GM18858 (cell line): ENCODE measurements at regions not wholly inside any gene's neighbourhood (a gene's known extent, or its start where the extent isn't known, plus 50 kb on each side); places are given as distances from the start of the nearest gene placed in this dataset.

Source experiments
- ATAC-seq: cut with Tn5 transposase; IDR thresholded peaks from one replicate; pipeline ENCODE4 v1.9.1; 2021; ENCODE audit not compliant: unreplicated experiment

GRCh38 chr11:45481026-45481425, 184.4 kb downstream of the CHST1 start:
- no peak for ATAC-seq

GRCh38 chr11:45477588-45477987, 187.8 kb downstream of the CHST1 start:
- no peak for ATAC-seq

GRCh38 chr11:45476126-45476525, 189.3 kb downstream of the CHST1 start:
- ATAC-seq, result no peak

GRCh38 chr11:45475173-45475572, 189.0 kb upstream of the SYT13 start:
- no peak for ATAC-seq

- ATAC-seq, result no peak
These were observed 187.3 kb upstream of the SYT13 start for GRCh38 chr11:45473341-45473895.

GRCh38 chr11:45472716-45473317, 186.7 kb upstream of the SYT13 start:
- no peak for ATAC-seq

- ATAC-seq, result no peak
These were observed 185.1 kb upstream of the SYT13 start for GRCh38 chr11:45471266-45471665.

- no peak for ATAC-seq
These were observed 184.6 kb upstream of the SYT13 start for GRCh38 chr11:45470794-45471167.

GRCh38 chr11:45470151-45470793, 184.1 kb upstream of the SYT13 start:
- no peak for ATAC-seq

GRCh38 chr11:45468267-45468856, 182.2 kb upstream of the SYT13 start:
- no peak for ATAC-seq

- ATAC-seq, result no peak
These were observed 177.4 kb upstream of the SYT13 start for GRCh38 chr11:45463541-45463940.

GRCh38 chr11:45461514-45461913, 175.4 kb upstream of the SYT13 start:
- no peak for ATAC-seq

GRCh38 chr11:45459491-45459890, 173.3 kb upstream of the SYT13 start:
- ATAC-seq, result no peak

- no peak for ATAC-seq
These were observed 172.1 kb upstream of the SYT13 start for GRCh38 chr11:45458269-45458668.

- no peak for ATAC-seq
These were observed 171.5 kb upstream of the SYT13 start for GRCh38 chr11:45457649-45458048.

- no peak for ATAC-seq
These were observed 170.5 kb upstream of the SYT13 start for GRCh38 chr11:45456686-45457085.

- no peak for ATAC-seq
These were observed 169.4 kb upstream of the SYT13 start for GRCh38 chr11:45455536-45455935.

GRCh38 chr11:45454917-45455401, 168.8 kb upstream of the SYT13 start:
- no peak for ATAC-seq

- ATAC-seq, result no peak
These were observed 167.6 kb upstream of the SYT13 start for GRCh38 chr11:45453721-45454120.

GRCh38 chr11:45451766-45452440, 165.8 kb upstream of the SYT13 start:
- no peak for ATAC-seq

- no peak for ATAC-seq
These were observed 164.0 kb upstream of the SYT13 start for GRCh38 chr11:45450189-45450588.
